Endodermal cell (in vitro differentiated cells): ENCODE measurements at regions not wholly inside any gene's neighbourhood (a gene's known extent, or its start where the extent isn't known, plus 50 kb on each side); places are given as distances from the start of the nearest gene placed in this dataset.

Source experiments
- DNase-seq: peaks from one replicate; pipeline ENCODE4 v3.0.0-alpha.2; 2017
- H3K27ac ChIP-seq: 2 replicates; pipeline ENCODE4 v1.5.1; 2013; ENCODE audit warnings: mild to moderate bottlenecking, low read depth, low read length, moderate library complexity
- H3K27me3 ChIP-seq: 2 replicates; pipeline ENCODE4 v1.6.1; 2013; ENCODE audit warnings: mild to moderate bottlenecking, low read length, moderate library complexity; ENCODE audit not compliant: insufficient read depth, control insufficient read depth, poor library complexity, severe bottlenecking
- H3K36me3 ChIP-seq: 2 replicates; pipeline ENCODE4 v1.7.0; 2013; ENCODE audit warnings: mild to moderate bottlenecking, low read length, moderate library complexity; ENCODE audit not compliant: control insufficient read depth, insufficient read depth
- H3K4me1 ChIP-seq: one replicate; pipeline ENCODE4 v1.7.0; 2013; ENCODE audit warnings: low read length; ENCODE audit not compliant: control insufficient read depth, insufficient read depth
- H3K4me3 ChIP-seq: 2 replicates; pipeline ENCODE4 v1.5.1; 2013; ENCODE audit warnings: mild to moderate bottlenecking, low read length, moderate library complexity
- H3K9ac ChIP-seq: 2 replicates; pipeline ENCODE4 v1.6.1; 2013; ENCODE audit warnings: mild to moderate bottlenecking, low read length, moderate library complexity; ENCODE audit not compliant: poor library complexity, severe bottlenecking; ENCODE audit errors: extremely low read depth
- H3K9me3 ChIP-seq: 2 replicates; pipeline ENCODE4 v1.6.1; 2013; ENCODE audit warnings: mild to moderate bottlenecking, low read length, moderate library complexity; ENCODE audit not compliant: control insufficient read depth
- H3K27ac Mint-ChIP-seq: 2 replicates; pipeline ENCODE4 v1.8.0; 2020; ENCODE audit warnings: mixed read lengths
- H3K27me3 Mint-ChIP-seq: 2 replicates; pipeline ENCODE4 v1.8.0; 2021; ENCODE audit warnings: mild to moderate bottlenecking, mixed read lengths; ENCODE audit not compliant: insufficient read depth
- H3K36me3 Mint-ChIP-seq: 2 replicates; pipeline ENCODE4 v1.8.0; 2020; ENCODE audit warnings: low read depth, mixed read lengths
- H3K4me1 Mint-ChIP-seq: 2 replicates; pipeline ENCODE4 v1.8.0; 2020; ENCODE audit warnings: mixed read lengths
- H3K4me3 Mint-ChIP-seq: 2 replicates; pipeline ENCODE4 v1.8.0; 2020; ENCODE audit warnings: mild to moderate bottlenecking, moderate library complexity, mixed read lengths
- H3K9me3 Mint-ChIP-seq: 2 replicates; pipeline ENCODE4 v1.8.0; 2020; ENCODE audit warnings: mild to moderate bottlenecking, mixed read lengths
- CTCF ChIP-seq: fragments of 200-600 bp; sonication (generic); conservative IDR thresholded peaks from 2 replicates; pipeline ENCODE4 v1.5.0; 2021; ENCODE audit warnings: antibody characterized with exemption, mild to moderate bottlenecking
- WGBS, 2 experiments: methylation state at CpG; one replicate each; pipeline versions ENCODE4 v1.1.5 to v1.1.7; 2013; ENCODE audit warnings: missing lambda C conversion rate in 2 of 2, mixed read lengths in 1 of 2; ENCODE audit not compliant: insufficient coverage in 1 of 2, insufficient read length in 1 of 2; 5-methylcytosine and 5-hydroxymethylcytosine counted together

- Histone ChIP-seq H3K36me3 (no peaks in the 10 kb centered on the region), H3K9me3 (no peaks in the 10 kb centered on the region), H3K27me3 (no peaks in the 10 kb centered on the region), H3K27ac (peak overlapping the region; percentile 57), H3K4me1 (no peaks in the 10 kb centered on the region), H3K4me3 (no peak overlapping the region), H3K9ac (no peak overlapping the region)
- H3K4me3 Mint-ChIP-seq = no peak overlapping the region
- TF ChIP-seq CTCF = no peak
- no peak overlapping the region for H3K27ac Mint-ChIP-seq
- no peak for DNase-seq
- no peaks in the 10 kb centered on the region for H3K36me3 Mint-ChIP-seq
- H3K27me3 Mint-ChIP-seq = peaks cover 4% of the 10 kb centered on the region
- WGBS, 2 experiments = 93 to 97% methylated on average over 6 to 11 of the region's 11 CpGs
- no peaks in the 10 kb centered on the region for H3K9me3 Mint-ChIP-seq
- H3K4me1 Mint-ChIP-seq = peaks cover 2% of the 10 kb centered on the region
Observed at GRCh38 chr7:64916-65341, 127.4 kb upstream of the FAM20C start.

DNA sequence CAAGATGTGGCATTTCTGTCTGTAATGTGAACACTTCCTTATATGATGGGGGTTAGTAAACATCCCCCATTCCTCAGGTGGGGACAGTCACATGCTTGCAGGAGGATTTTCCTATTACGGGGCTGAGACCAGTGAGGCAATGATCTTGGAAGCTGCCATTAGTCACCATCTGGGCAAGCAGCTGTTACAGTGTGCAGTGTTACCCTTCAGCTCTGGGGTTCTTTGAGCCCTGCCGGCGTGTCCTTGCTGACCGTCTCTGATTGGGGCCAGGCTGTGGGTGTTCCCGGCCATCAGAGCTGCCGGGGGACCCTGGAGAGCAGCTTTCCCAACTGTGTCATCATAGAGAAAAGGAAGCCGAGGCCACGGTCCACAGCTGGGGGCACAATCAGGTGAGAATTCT lies 126.8 kb upstream of the FAM20C start:
- H3K36me3 Mint-ChIP-seq = no peaks in the 10 kb centered on the region
- 87 to 95% methylated on average over 8 of the region's 8 CpGs for WGBS, 2 experiments
- no peaks in the 10 kb centered on the region for H3K9me3 ChIP-seq
- no peak for DNase-seq
- no peak overlapping the region for H3K4me3 Mint-ChIP-seq
- no peak for TF ChIP-seq CTCF
- H3K27ac ChIP-seq = no peak overlapping the region
- H3K4me1 Mint-ChIP-seq = peaks cover 2% of the 10 kb centered on the region
- H3K9me3 Mint-ChIP-seq = no peaks in the 10 kb centered on the region
- H3K4me1 ChIP-seq = no peaks in the 10 kb centered on the region
- no peaks in the 10 kb centered on the region for H3K27me3 ChIP-seq
- H3K27me3 Mint-ChIP-seq = peaks cover 4% of the 10 kb centered on the region
- H3K9ac ChIP-seq = no peak overlapping the region
- H3K4me3 ChIP-seq = no peak overlapping the region
- no peaks in the 10 kb centered on the region for H3K36me3 ChIP-seq
- H3K27ac Mint-ChIP-seq = no peak overlapping the region

- Histone ChIP-seq H3K27ac (no peak overlapping the region), H3K4me3 (no peak overlapping the region), H3K4me1 (no peaks in the 10 kb centered on the region), H3K27me3 (no peaks in the 10 kb centered on the region), H3K9me3 (no peaks in the 10 kb centered on the region), H3K36me3 (no peaks in the 10 kb centered on the region), H3K9ac (no peak overlapping the region)
- Mint-ChIP-seq H3K9me3 (no peaks in the 10 kb centered on the region), H3K27ac (no peak overlapping the region), H3K4me1 (peaks cover 2% of the 10 kb centered on the region), H3K4me3 (no peak overlapping the region), H3K36me3 (no peaks in the 10 kb centered on the region), H3K27me3 (peaks cover 3% of the 10 kb centered on the region)
- TF ChIP-seq CTCF = no peak
- 92 to 94% methylated on average over 6 to 12 of the region's 12 CpGs for WGBS, 2 experiments
- no peak for DNase-seq
Observed at GRCh38 chr7:66296-66695, 126.1 kb upstream of the FAM20C start.
